ENCODE measurements at regions not wholly inside any gene's neighbourhood (a gene's known extent, or its start where the extent isn't known, plus 50 kb on each side); places are given as distances from the start of the nearest gene placed in this dataset.

DNA sequence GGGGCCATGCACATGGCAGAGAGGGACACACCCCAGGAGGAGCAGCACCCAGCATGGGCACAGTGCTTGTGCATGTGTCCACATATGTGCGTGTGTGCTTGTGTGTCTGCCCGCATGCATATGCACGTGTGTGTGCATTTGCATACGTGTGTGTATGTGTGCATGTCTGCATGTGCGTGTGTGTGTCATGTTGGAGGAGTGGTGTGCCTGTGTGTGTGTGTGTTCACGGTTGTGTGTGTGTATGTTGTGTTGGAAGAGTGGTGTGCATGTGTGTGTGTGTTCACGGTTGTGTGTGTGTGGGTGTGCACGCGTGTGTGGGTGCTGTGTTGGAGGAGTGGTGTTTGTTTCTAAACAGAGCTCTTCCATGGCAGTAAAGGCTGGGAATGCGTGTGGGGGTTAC is 50.7 kb upstream of the SLCO4A1 start (continued):
- TF ChIP-seq TCF12 (IDR thresholded peaks at IDR 0.05) (no peak), TCF12 (CRISPR knock-in tag; IDR thresholded peaks at IDR 0.05) (no peak), RFX3 (CRISPR knock-in tag; IDR thresholded peaks at IDR 0.05) (no peak), KMT2A (CRISPR knock-in tag; IDR thresholded peaks at IDR 0.05) (no peak), ZNF10 (CRISPR knock-in tag; IDR thresholded peaks at IDR 0.05; ENCODE audit: borderline replicate concordance, low read depth) (no peak), HHEX (CRISPR knock-in tag; IDR thresholded peaks at IDR 0.05) (no peak), SP2 (CRISPR knock-in tag; IDR thresholded peaks at IDR 0.05) (no peak), ZNF260 (CRISPR knock-in tag; IDR thresholded peaks at IDR 0.05; ENCODE audit: borderline replicate concordance, low read depth) (no peak), ZNF776 (CRISPR knock-in tag; IDR thresholded peaks at IDR 0.05) (peak; percentile 36; the same call in 1 of the 2 replicates), SYNCRIP (IDR thresholded peaks at IDR 0.05; ENCODE audit: insufficient read depth, low read depth, low read length) (no peak)
- TF ChIP-seq, protein P1, sequence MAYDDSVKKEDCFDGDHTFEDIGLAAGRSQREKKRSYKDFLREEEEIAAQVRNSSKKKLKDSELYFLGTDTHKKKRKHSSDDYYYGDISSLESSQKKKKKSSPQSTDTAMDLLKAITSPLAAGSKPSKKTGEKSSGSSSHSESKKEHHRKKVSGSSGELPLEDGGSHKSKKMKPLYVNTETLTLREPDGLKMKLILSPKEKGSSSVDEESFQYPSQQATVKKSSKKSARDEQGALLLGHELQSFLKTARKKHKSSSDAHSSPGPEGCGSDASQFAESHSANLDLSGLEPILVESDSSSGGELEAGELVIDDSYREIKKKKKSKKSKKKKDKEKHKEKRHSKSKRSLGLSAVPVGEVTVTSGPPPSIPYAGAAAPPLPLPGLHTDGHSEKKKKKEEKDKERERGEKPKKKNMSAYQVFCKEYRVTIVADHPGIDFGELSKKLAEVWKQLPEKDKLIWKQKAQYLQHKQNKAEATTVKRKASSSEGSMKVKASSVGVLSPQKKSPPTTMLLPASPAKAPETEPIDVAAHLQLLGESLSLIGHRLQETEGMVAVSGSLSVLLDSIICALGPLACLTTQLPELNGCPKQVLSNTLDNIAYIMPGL (CRISPR knock-in tag; IDR thresholded peaks at IDR 0.05; ENCODE audit: borderline replicate concordance in 1 of 2, low read depth in 1 of 2), result no peak
- TF ChIP-seq, protein P2, sequence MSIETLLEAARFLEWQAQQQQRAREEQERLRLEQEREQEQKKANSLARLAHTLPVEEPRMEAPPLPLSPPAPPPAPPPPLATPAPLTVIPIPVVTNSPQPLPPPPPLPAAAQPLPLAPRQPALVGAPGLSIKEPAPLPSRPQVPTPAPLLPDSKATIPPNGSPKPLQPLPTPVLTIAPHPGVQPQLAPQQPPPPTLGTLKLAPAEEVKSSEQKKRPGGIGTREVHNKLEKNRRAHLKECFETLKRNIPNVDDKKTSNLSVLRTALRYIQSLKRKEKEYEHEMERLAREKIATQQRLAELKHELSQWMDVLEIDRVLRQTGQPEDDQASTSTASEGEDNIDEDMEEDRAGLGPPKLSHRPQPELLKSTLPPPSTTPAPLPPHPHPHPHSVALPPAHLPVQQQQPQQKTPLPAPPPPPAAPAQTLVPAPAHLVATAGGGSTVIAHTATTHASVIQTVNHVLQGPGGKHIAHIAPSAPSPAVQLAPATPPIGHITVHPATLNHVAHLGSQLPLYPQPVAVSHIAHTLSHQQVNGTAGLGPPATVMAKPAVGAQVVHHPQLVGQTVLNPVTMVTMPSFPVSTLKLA (IDR thresholded peaks at IDR 0.05), result peak; percentile 94
- TF ChIP-seq, protein P3, sequence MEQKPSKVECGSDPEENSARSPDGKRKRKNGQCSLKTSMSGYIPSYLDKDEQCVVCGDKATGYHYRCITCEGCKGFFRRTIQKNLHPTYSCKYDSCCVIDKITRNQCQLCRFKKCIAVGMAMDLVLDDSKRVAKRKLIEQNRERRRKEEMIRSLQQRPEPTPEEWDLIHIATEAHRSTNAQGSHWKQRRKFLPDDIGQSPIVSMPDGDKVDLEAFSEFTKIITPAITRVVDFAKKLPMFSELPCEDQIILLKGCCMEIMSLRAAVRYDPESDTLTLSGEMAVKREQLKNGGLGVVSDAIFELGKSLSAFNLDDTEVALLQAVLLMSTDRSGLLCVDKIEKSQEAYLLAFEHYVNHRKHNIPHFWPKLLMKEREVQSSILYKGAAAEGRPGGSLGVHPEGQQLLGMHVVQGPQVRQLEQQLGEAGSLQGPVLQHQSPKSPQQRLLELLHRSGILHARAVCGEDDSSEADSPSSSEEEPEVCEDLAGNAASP (CRISPR knock-in tag; IDR thresholded peaks at IDR 0.05; ENCODE audit: borderline replicate concordance), result no peak
- TF ChIP-seq, protein P4, sequence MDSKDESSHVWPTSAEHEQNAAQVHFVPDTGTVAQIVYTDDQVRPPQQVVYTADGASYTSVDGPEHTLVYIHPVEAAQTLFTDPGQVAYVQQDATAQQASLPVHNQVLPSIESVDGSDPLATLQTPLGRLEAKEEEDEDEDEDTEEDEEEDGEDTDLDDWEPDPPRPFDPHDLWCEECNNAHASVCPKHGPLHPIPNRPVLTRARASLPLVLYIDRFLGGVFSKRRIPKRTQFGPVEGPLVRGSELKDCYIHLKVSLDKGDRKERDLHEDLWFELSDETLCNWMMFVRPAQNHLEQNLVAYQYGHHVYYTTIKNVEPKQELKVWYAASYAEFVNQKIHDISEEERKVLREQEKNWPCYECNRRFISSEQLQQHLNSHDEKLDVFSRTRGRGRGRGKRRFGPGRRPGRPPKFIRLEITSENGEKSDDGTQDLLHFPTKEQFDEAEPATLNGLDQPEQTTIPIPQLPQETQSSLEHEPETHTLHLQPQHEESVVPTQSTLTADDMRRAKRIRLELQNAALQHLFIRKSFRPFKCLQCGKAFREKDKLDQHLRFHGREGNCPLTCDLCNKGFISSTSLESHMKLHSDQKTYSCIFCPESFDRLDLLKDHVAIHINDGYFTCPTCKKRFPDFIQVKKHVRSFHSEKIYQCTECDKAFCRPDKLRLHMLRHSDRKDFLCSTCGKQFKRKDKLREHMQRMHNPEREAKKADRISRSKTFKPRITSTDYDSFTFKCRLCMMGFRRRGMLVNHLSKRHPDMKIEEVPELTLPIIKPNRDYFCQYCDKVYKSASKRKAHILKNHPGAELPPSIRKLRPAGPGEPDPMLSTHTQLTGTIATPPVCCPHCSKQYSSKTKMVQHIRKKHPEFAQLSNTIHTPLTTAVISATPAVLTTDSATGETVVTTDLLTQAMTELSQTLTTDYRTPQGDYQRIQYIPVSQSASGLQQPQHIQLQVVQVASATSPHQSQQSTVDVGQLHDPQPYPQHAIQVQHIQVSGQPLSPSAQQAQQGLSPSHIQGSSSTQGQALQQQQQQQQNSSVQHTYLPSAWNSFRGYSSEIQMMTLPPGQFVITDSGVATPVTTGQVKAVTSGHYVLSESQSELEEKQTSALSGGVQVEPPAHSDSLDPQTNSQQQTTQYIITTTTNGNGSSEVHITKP (CRISPR knock-in tag; IDR thresholded peaks at IDR 0.05; ENCODE audit: low read depth), result no peak
- TF ChIP-seq, protein P5, sequence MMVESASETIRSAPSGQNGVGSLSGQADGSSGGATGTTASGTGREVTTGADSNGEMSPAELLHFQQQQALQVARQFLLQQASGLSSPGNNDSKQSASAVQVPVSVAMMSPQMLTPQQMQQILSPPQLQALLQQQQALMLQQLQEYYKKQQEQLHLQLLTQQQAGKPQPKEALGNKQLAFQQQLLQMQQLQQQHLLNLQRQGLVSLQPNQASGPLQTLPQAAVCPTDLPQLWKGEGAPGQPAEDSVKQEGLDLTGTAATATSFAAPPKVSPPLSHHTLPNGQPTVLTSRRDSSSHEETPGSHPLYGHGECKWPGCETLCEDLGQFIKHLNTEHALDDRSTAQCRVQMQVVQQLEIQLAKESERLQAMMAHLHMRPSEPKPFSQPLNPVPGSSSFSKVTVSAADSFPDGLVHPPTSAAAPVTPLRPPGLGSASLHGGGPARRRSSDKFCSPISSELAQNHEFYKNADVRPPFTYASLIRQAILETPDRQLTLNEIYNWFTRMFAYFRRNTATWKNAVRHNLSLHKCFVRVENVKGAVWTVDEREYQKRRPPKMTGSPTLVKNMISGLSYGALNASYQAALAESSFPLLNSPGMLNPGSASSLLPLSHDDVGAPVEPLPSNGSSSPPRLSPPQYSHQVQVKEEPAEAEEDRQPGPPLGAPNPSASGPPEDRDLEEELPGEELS (CRISPR knock-in tag; IDR thresholded peaks at IDR 0.05), result no peak
- TF ChIP-seq, protein P6, sequence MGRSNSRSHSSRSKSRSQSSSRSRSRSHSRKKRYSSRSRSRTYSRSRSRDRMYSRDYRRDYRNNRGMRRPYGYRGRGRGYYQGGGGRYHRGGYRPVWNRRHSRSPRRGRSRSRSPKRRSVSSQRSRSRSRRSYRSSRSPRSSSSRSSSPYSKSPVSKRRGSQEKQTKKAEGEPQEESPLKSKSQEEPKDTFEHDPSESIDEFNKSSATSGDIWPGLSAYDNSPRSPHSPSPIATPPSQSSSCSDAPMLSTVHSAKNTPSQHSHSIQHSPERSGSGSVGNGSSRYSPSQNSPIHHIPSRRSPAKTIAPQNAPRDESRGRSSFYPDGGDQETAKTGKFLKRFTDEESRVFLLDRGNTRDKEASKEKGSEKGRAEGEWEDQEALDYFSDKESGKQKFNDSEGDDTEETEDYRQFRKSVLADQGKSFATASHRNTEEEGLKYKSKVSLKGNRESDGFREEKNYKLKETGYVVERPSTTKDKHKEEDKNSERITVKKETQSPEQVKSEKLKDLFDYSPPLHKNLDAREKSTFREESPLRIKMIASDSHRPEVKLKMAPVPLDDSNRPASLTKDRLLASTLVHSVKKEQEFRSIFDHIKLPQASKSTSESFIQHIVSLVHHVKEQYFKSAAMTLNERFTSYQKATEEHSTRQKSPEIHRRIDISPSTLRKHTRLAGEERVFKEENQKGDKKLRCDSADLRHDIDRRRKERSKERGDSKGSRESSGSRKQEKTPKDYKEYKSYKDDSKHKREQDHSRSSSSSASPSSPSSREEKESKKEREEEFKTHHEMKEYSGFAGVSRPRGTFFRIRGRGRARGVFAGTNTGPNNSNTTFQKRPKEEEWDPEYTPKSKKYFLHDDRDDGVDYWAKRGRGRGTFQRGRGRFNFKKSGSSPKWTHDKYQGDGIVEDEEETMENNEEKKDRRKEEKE (IDR thresholded peaks at IDR 0.05), result no peak

All from HepG2 (cell line).